Body of pancreas (tissue), 4 donors: ENCODE measurements at regions not wholly inside any gene's neighbourhood (a gene's known extent, or its start where the extent isn't known, plus 50 kb on each side); places are given as distances from the start of the nearest gene placed in this dataset.

Source experiments
- POLR2A ChIP-seq, 3 donors: fragments of 450-650 bp; IDR thresholded peaks; one replicate each; pipeline ENCODE4 v1.6.1; 2016; ENCODE audit warnings: antibody characterized with exemption in 3 of 3, mild to moderate bottlenecking in 2 of 3
- TF ChIP-seq, protein P1 (sequence below), 7 experiments: fragments of 450-650 bp in 4 of 7; fragments of 200-600 bp in 3 of 7; sonication (generic) in 3 of 7; IDR thresholded peaks; one replicate each; pipeline ENCODE4 v1.5.1; 2016 to 2019; ENCODE audit warnings: antibody characterized with exemption in 7 of 7

DNA sequence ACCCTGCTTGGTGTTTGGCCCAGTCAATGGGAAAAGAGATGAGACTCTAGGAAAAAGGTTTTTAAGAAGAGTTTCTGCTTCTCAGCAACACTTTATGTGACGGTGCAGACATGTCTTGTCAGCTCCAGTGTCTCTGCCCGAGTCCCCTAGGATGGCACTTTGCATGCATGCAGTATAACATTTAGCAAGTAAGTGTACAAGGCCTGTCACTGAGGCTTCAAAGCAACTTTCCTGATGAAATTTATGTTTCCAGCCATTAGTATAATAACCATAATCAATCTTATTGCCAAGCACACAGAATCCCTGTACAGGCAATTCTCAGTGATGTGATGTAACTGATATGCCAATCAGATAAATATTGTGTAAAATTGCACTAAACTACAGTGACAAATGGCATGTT is 248.1 kb upstream of the PLET1 start:
- TF ChIP-seq POLR2A (IDR thresholded peaks at IDR 0.05), result no peak
- TF ChIP-seq, protein P1, sequence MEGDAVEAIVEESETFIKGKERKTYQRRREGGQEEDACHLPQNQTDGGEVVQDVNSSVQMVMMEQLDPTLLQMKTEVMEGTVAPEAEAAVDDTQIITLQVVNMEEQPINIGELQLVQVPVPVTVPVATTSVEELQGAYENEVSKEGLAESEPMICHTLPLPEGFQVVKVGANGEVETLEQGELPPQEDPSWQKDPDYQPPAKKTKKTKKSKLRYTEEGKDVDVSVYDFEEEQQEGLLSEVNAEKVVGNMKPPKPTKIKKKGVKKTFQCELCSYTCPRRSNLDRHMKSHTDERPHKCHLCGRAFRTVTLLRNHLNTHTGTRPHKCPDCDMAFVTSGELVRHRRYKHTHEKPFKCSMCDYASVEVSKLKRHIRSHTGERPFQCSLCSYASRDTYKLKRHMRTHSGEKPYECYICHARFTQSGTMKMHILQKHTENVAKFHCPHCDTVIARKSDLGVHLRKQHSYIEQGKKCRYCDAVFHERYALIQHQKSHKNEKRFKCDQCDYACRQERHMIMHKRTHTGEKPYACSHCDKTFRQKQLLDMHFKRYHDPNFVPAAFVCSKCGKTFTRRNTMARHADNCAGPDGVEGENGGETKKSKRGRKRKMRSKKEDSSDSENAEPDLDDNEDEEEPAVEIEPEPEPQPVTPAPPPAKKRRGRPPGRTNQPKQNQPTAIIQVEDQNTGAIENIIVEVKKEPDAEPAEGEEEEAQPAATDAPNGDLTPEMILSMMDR (IDR thresholded peaks at IDR 0.05), result no peak
